ENCODE measurements at regions not wholly inside any gene's neighbourhood (a gene's known extent, or its start where the extent isn't known, plus 50 kb on each side); places are given as distances from the start of the nearest gene placed in this dataset.
"Not testable (repeated sequence)": the region's sequence is repeated elsewhere in the genome, so short reads cannot be mapped to it uniquely, and the experiment has no call there.

DNA sequence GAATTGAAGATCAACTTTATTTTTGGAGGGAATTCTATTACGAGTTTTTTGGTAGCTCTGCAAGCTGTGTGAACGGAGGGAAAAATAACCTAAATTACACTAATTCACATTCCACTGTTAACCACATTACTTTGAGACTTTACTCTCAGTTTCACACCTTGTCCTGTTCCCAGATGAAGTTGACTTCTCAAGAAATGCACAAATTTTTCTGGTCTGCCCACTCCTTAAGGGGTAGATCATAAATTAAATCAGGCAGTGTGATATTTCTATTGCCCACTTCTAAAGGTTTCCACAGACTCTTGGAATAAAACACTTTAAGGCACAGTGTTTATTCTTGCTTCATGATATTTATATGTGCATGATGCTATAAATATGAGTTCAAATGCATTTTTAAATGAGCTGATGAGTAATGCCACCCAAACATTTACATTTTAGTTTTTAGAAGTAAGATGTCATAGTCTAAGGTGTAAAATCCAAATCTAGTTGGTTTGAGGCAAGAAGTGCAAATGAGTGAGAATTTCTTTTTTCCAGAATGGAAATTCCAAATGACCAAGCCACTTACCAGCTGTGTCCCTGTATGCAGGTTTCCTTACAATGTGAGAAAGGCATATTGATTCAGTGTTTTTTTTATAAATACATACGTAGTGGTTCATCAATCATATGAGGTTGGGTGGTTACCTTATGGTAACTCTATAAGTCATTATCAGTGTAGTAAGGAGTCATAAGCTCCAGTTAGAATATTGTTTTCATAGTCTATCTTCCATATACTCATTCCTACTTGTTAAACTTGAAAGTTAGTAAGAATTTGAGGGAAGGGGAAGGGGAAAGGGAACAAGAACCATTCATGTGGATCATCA lies 437.7 kb upstream of the MEF2C start:
- FAIRE-seq (peak; percentile 80), DNase-seq (ENCODE audit: insufficient read length) (no peak)
- no peak for TF ChIP-seq TAF1 (IDR thresholded peaks at IDR 0.05; ENCODE audit: borderline replicate concordance, low read depth, low read length)
- no peak for TF ChIP-seq POLR2A (IDR thresholded peaks at IDR 0.05; ENCODE audit: low read depth, low read length)
- TF ChIP-seq POLR2AphosphoS5 (IDR thresholded peaks at IDR 0.05; ENCODE audit: low read depth, low read length): no peak

DNA sequence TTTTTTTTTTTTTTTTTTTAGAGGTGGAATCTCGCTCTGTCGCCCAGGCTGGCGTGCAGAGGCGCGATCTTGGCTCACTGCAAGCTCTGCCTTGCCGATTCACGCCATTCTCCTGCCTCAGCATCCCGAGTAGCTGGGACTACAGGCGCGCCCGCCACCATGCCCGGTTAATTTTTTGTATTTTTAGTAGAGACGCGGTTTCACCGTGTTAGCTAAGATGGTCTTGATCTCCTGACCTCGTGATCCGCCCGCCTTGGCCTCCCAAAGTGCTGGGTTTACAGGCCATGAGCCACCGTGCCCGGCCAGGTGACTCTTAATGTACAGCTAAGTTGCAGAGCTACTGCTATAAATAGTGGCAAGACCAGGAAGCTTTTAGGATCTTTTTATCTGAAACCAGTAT lies 434.9 kb upstream of the MEF2C start:
- not testable (repeated sequence) for FAIRE-seq; DNase-seq (ENCODE audit: insufficient read length)

DNA sequence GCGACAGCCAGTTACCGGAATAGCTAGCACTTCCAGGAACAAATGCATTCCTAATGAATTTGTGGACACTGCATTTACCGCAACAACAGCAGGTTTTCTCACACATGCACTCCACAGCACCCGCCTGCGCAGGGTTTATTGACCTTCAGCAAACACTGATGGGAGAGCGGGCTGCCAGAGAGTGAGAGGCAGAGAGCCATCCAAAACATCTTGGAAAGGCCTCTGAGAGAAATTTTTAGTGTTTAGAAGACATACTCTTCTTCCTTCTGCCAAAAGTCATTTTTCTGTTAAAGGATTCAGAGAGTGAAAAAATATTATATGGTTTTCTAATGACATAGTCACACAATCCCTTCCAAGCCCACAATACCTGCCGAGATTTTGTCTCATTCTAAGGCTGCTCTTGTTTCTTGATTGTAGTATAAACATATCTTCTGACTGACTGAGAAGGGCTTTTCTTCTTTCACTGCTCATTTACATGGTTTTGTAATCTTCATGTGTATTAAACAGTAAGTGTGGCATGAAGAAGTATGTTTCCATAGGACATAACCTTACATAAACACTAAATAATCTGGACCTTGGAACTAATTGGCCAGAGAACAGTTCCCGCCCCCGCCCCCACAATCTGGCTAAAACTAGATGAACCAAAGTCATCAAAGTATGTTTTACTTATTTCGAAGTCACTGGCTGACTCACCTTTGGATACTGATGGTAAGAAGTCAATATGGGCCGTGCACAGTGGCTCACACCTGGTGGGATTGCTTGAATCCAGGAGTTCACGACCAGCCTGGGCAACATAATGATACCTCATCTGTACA lies 432.5 kb upstream of the MEF2C start:
- FAIRE-seq: peak; percentile 51
- TF ChIP-seq POLR2AphosphoS5 (IDR thresholded peaks at IDR 0.05; ENCODE audit: low read depth, low read length): no peak
- TF ChIP-seq TAF1 (IDR thresholded peaks at IDR 0.05; ENCODE audit: borderline replicate concordance, low read depth, low read length): no peak
- TF ChIP-seq POLR2A (IDR thresholded peaks at IDR 0.05; ENCODE audit: low read depth, low read length): no peak

DNA sequence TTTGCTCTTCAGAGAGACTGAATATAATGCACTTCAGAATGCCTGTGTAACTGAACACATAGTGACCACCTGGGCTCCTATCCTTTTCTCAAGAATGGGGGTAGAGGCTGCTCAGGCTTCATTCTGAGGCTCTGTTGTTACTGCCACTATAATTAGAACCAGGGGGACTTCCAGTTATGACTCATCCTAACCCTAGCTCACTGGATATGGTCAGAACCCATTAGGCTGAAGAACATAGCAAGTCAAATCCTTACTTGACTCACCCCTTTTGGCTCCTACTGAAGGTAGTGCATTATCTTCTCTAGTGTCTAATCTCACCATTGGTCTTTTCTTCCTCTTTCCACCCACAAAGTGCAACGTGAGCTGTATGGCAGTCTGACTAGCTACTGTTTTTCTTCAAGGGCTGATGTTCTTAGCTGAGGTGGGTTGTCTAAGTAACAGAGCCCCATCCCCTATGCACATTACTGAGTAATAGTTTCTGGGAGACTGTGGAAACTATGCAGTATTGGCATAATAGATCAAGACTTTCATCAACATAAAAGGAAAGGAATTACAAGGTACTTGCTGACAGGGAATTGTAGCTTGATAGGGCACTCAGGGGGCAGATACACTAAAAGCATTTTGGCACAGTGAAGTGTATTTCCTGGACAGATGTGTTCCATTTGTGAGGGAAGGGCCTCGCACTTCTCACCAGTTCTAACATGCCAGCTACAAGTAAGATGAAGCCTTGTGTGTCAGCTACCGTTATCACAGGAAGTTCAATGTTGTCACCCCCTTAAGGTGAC lies 431.0 kb upstream of the MEF2C start:
- FAIRE-seq: peak; percentile 99
- no peak for DNase-seq (ENCODE audit: insufficient read length)
- TF ChIP-seq TAF1 (IDR thresholded peaks at IDR 0.05; ENCODE audit: borderline replicate concordance, low read depth, low read length) (peak; percentile 65), POLR2A (IDR thresholded peaks at IDR 0.05; ENCODE audit: low read depth, low read length) (peak; percentile 55), POLR2AphosphoS5 (IDR thresholded peaks at IDR 0.05; ENCODE audit: low read depth, low read length) (peak; percentile 62)

More for the DNA sequence above, 432.5 kb upstream of the MEF2C start:
- DNase-seq (ENCODE audit: insufficient read length): no peak

DNA sequence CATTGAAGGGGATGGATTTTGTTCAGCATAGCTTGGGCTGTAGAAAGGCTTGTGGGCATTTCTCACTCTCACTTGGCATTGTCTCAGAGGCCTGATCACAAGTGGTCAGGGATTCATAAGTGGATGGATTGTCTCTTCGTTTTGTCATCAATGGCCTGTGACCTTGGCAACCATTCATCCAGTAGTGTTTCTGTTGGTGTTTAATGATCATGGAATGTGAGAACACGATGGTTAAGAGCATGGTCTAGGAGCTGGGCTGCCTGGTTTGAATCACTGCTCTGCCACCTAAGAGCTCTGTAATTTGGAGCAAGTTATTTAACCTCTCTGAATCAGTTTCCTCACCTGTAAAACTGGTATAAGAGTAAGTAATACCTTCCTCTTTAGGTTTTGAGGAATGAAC lies 430.1 kb upstream of the MEF2C start:
- peak; percentile 66 for TF ChIP-seq POLR2AphosphoS5 (IDR thresholded peaks at IDR 0.05; ENCODE audit: low read depth, low read length)
- no peak for TF ChIP-seq TAF1 (IDR thresholded peaks at IDR 0.05; ENCODE audit: borderline replicate concordance, low read depth, low read length)
- 0 out of 2 replicates have a peak, but pooled peaks have one; percentile 43 for TF ChIP-seq POLR2A (IDR thresholded peaks at IDR 0.05; ENCODE audit: low read depth, low read length)
- FAIRE-seq (no peak), DNase-seq (ENCODE audit: insufficient read length) (no peak)

DNA sequence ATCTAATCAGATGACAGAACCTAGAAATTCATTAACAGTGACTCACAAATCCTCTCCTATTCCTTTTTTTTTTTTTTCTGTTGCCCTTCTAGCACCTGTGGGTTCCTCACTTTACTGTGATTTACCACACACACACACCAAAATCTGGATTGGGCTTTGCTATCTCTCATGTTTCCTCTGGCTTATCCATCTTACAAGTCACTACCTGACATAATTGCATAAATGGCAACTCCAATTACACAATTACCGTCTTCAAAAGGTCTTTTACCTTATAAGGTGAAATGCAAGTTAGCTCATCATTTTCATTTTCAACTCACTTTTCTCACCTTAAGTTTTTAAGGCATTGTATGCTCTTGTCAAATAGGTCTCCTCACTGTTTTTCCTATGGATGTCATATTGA lies 426.3 kb upstream of the MEF2C start:
- peak; percentile 97 for FAIRE-seq

DNA sequence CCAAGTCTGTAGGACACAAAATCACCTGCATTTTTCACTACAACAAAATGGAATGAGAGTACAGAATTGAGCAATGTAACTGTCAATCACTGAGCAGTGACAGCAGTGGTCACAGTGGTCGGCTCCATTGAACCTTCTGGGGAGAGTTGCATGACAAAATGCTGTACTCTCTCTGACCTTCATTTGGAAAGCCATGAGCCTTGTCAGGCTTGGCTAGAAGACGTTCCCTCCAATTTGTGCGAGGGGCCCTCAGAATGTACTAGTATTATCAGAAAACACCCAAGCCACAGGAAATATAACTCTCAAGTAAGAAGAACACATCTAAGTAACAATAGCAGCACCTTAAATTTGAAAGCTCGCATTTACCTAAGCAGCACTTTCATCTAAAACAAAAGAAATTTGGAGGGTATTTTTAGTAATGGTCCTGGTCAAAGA lies 425.6 kb upstream of the MEF2C start:
- no peak for DNase-seq (ENCODE audit: insufficient read length)
- TF ChIP-seq POLR2AphosphoS5 (IDR thresholded peaks at IDR 0.05; ENCODE audit: low read depth, low read length) (peak; percentile 66; the same call in 1 of the 2 replicates), POLR2A (IDR thresholded peaks at IDR 0.05; ENCODE audit: low read depth, low read length) (no peak; the same call in 1 of the 2 replicates), TAF1 (IDR thresholded peaks at IDR 0.05; ENCODE audit: borderline replicate concordance, low read depth, low read length) (no peak)
- FAIRE-seq: peak; percentile 98

More for the DNA sequence above, 426.3 kb upstream of the MEF2C start:
- DNase-seq (ENCODE audit: insufficient read length): no peak
- TF ChIP-seq TAF1 (IDR thresholded peaks at IDR 0.05; ENCODE audit: borderline replicate concordance, low read depth, low read length) (no peak), POLR2A (IDR thresholded peaks at IDR 0.05; ENCODE audit: low read depth, low read length) (no peak; the same call in 1 of the 2 replicates), POLR2AphosphoS5 (IDR thresholded peaks at IDR 0.05; ENCODE audit: low read depth, low read length) (no peak)

DNA sequence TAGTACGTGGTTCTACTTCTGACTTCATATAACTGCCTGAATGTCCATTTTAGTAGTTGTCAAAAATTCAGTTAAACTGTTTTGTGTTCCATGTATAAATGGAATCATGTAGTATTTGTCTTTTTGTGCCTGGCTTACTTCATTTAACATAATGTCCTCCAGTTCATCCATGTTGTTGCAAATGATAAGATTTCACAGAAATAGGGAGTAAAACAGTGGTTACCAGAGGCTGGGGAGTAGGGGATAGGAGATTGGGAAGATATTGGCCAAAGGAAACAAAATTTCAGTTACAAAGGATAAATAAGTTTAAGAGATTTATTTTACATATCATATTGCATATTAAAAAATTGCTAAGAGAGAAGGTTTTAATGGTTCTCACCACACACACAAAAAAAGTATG lies 425.0 kb upstream of the MEF2C start:
- FAIRE-seq (no peak), DNase-seq (ENCODE audit: insufficient read length) (no peak)
- TF ChIP-seq TAF1 (IDR thresholded peaks at IDR 0.05; ENCODE audit: borderline replicate concordance, low read depth, low read length) (no peak), POLR2AphosphoS5 (IDR thresholded peaks at IDR 0.05; ENCODE audit: low read depth, low read length) (no peak), POLR2A (IDR thresholded peaks at IDR 0.05; ENCODE audit: low read depth, low read length) (no peak)

DNA sequence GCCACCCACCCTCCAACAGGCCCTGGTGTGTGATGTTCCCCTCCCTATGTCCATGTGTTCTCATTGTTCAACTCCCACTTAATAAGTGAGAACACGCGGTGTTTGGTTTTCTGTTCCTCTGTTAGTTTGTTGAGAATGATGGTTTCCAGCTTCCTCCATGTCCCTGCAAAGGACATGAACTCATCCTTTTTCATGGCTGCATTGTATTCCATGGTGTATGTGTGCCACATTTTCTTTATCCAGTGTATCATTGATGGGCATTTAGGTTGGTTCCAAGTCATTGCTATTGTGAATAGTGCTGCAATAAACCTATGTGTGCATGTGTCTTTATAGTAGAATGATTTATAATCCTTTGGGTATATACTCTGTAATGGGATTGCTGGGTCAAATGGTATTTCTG lies 424.2 kb upstream of the MEF2C start:
- not testable (repeated sequence) for DNase-seq (ENCODE audit: insufficient read length)
- FAIRE-seq: peak; percentile 27

DNA sequence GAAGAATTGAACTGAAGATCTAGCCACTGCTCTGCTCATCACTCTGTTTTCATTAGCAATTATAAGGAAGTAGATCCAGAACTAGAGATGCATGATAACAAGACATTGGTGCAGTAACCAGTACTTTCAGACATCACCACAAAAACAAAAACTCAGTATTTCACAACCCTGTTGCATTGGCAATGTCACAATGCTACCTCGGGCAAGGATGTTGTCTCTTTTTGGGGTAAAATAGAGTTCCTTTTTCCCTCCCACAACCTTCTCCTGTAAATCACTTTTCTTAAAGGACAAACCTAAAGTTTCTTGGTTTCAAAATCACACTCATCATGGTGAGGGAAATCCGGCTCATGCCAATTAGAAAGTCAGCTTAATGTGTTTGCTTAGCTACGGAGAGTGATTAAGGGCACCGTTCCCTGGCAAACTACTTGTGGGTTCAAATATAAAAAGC lies 420.1 kb upstream of the MEF2C start:
- peak; percentile 96 for FAIRE-seq
- no peak for DNase-seq (ENCODE audit: insufficient read length)
- TF ChIP-seq POLR2A (IDR thresholded peaks at IDR 0.05; ENCODE audit: low read depth, low read length) (peak; percentile 38), POLR2AphosphoS5 (IDR thresholded peaks at IDR 0.05; ENCODE audit: low read depth, low read length) (peak; percentile 73), TAF1 (IDR thresholded peaks at IDR 0.05; ENCODE audit: borderline replicate concordance, low read depth, low read length) (no peak)

Measured in GM12892 (cell line).